Muscle layer of duodenum (tissue), 2 donors: ENCODE measurements at regions not wholly inside any gene's neighbourhood (a gene's known extent, or its start where the extent isn't known, plus 50 kb on each side); places are given as distances from the start of the nearest gene placed in this dataset.

Experiments used
- H3K27ac ChIP-seq: one replicate; pipeline ENCODE4 v1.7.0; 2013; ENCODE audit warnings: mild to moderate bottlenecking, low read length
- H3K27me3 ChIP-seq: one replicate; pipeline ENCODE4 v1.7.0; 2013; ENCODE audit warnings: low read depth, mild to moderate bottlenecking, control low read depth, low read length
- H3K36me3 ChIP-seq, 2 donors: one replicate each; pipeline ENCODE4 v1.7.0; 2013; ENCODE audit warnings: low read length in 2 of 2, control low read depth in 1 of 2, mild to moderate bottlenecking in 1 of 2; ENCODE audit not compliant: insufficient read depth in 2 of 2, control insufficient read depth in 1 of 2
- H3K4me1 ChIP-seq, 2 donors: one replicate each; pipeline ENCODE4 v1.7.0; 2013; ENCODE audit warnings: low read length in 2 of 2, mild to moderate bottlenecking in 2 of 2, control low read depth in 1 of 2, moderate library complexity in 1 of 2; ENCODE audit not compliant: insufficient read depth in 2 of 2, control insufficient read depth in 1 of 2
- H3K4me3 ChIP-seq, 2 donors: one replicate each; pipeline ENCODE4 v1.7.0; 2013; ENCODE audit warnings: low read length in 2 of 2, low read depth in 1 of 2, mild to moderate bottlenecking in 1 of 2
- H3K9me3 ChIP-seq, 2 donors: one replicate each; pipeline ENCODE4 v1.7.0; 2013; ENCODE audit warnings: low read length in 2 of 2, control low read depth in 1 of 2, mild to moderate bottlenecking in 1 of 2; ENCODE audit not compliant: control insufficient read depth in 1 of 2
- donor health status: healthy.

GRCh38 chr1:232413674-232414073, 216.3 kb downstream of the SIPA1L2 start:
- H3K27me3 ChIP-seq, result no peaks in the 10 kb centered on the region
- H3K4me1 ChIP-seq, result no peaks in the 10 kb centered on the region
- peaks cover 0 to 6% of the 10 kb centered on the region in 2 donors for H3K9me3 ChIP-seq
- no peak overlapping the region for H3K27ac ChIP-seq
- no peak overlapping the region for H3K4me3 ChIP-seq
- H3K36me3 ChIP-seq, result peaks cover 31 to 44% of the 10 kb centered on the region in 2 donors

DNA sequence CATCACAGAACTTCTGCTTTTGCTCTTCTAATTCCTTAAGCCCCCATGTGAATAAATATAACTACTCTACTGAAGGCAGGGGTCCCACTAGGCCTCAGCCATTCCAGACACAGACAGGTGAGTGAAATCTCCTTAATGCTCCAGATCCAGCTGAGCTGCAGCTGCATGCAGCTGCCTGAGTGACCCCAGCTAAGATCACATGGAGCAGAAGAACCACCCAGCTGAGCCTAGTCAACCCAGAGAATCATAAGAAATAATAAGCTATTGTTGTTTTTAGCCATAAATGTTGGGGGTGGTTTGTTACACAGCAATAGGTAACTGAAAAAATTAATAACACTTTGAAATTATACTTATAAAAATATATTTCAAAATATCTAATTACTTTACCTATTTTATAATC, 220.3 kb downstream of the SIPA1L2 start:
- no peaks in the 10 kb centered on the region for H3K4me1 ChIP-seq
- H3K27me3 ChIP-seq, result no peaks in the 10 kb centered on the region
- peaks cover 0 to 6% of the 10 kb centered on the region in 2 donors for H3K9me3 ChIP-seq
- no peak overlapping the region for H3K27ac ChIP-seq
- H3K36me3 ChIP-seq, result peaks cover 16 to 26% of the 10 kb centered on the region in 2 donors
- no peak overlapping the region for H3K4me3 ChIP-seq

DNA sequence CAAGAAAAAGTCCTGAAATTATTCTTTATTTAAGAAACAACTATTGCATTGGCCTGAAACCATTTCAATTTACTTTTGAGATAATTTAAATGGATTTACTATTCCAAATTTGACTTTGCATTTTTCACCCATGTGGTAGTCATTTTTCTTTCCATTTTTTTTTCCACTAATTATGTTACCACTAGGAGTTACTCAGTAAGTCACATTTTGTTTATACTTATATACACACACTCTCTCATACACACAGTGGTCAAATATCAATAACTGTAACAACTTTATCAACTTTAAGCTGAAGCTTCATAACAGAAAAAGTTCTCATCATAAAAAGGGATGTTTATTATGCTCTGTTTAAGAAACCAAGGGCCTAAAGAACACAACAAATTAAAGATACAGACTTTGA, 222.8 kb downstream of the SIPA1L2 start:
- H3K36me3 ChIP-seq, result peaks cover 9 to 27% of the 10 kb centered on the region in 2 donors
- no peak overlapping the region for H3K27ac ChIP-seq
- no peak overlapping the region for H3K4me3 ChIP-seq
- H3K4me1 ChIP-seq, result no peaks in the 10 kb centered on the region
- no peaks in the 10 kb centered on the region for H3K27me3 ChIP-seq
- H3K9me3 ChIP-seq, result peaks cover 0 to 6% of the 10 kb centered on the region in 2 donors

- Histone ChIP-seq H3K36me3 (peaks cover 15 to 29% of the 10 kb centered on the region in 2 donors), H3K27ac (no peak overlapping the region), H3K27me3 (no peaks in the 10 kb centered on the region), H3K4me1 (no peaks in the 10 kb centered on the region), H3K9me3 (peaks cover 0 to 6% of the 10 kb centered on the region in 2 donors), H3K4me3 (no peak overlapping the region)
These were observed 224.2 kb downstream of the SIPA1L2 start for GRCh38 chr1:232405781-232406180.

- peaks cover 15 to 29% of the 10 kb centered on the region in 2 donors for H3K36me3 ChIP-seq
- no peaks in the 10 kb centered on the region for H3K4me1 ChIP-seq
- H3K9me3 ChIP-seq, result peaks cover 0 to 6% of the 10 kb centered on the region in 2 donors
These were observed 224.8 kb downstream of the SIPA1L2 start for GRCh38 chr1:232404981-232405731.

DNA sequence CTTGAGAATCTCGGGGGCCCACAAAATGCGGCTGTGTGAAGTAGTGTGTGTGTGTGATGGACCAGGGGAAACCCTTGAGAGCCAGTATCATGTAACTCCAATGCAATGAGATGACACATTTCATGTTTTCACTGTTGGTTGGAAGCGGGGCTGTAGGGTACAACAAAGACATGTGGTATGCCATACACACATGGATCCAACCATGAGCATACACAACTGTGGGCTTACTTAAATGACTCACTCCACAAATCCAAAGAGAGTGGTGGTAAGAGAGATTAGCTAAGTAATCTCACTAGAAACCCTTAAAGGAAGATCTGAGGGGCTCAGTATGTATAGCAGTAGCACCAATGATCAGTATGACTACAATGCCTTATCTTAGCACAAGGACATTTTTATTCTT, 225.7 kb downstream of the SIPA1L2 start:
- Histone ChIP-seq H3K9me3 (peaks cover 0 to 1% of the 10 kb centered on the region in 2 donors), H3K36me3 (peaks cover 17 to 29% of the 10 kb centered on the region in 2 donors), H3K4me1 (no peaks in the 10 kb centered on the region)

More at GRCh38 chr1:232404981-232405731, 224.8 kb downstream of the SIPA1L2 start:
- no peaks in the 10 kb centered on the region for H3K27me3 ChIP-seq
- no peak overlapping the region for H3K27ac ChIP-seq
- H3K4me3 ChIP-seq, result no peak overlapping the region

DNA sequence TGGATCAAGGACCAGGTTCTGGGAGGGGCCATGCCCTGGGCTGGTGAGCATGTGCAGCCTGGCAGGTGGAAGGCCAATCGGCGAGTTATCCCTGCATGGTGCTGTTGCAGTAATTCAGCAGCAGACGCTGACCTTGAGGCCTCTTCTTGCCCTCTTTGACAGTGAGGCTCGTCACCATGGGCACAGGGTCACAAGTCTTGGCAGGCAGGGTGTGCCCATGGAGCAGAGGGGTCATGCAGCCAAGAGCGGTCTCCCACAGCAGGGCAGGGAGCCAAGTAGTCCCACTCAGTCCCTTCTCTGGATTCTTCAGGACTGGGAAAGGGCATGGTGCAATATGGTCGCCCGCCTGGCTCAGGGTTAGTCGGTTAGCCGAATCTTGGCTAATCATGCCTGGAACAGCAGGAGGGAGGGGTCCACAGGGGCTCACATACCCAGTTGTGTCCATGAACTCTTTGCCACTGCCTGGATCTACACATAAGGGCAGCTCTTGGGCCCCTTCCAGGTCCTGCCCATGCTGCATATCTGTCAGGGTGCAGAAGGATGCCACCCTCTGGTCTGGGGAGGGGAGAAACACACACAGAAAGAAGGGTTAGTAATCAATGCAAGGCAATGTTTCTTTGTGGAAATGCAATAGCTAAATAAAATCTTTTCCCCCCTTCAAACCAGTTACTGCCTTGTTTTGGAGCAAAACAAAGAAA, 226.8 kb downstream of the SIPA1L2 start:
- Histone ChIP-seq H3K27ac (no peak overlapping the region), H3K9me3 (no peaks in the 10 kb centered on the region), H3K4me1 (no peaks in the 10 kb centered on the region), H3K4me3 (no peak overlapping the region), H3K27me3 (no peaks in the 10 kb centered on the region), H3K36me3 (peaks cover 25 to 36% of the 10 kb centered on the region in 2 donors)

More for the DNA sequence above, 225.7 kb downstream of the SIPA1L2 start:
- Histone ChIP-seq H3K27me3 (no peaks in the 10 kb centered on the region), H3K4me3 (no peak overlapping the region), H3K27ac (no peak overlapping the region)

GRCh38 chr1:232398823-232399222, 231.1 kb downstream of the SIPA1L2 start:
- H3K27me3 ChIP-seq, result no peaks in the 10 kb centered on the region
- peaks cover 25 to 36% of the 10 kb centered on the region in 2 donors for H3K36me3 ChIP-seq
- H3K27ac ChIP-seq, result no peak overlapping the region
- H3K9me3 ChIP-seq, result no peaks in the 10 kb centered on the region
- no peaks in the 10 kb centered on the region for H3K4me1 ChIP-seq
- no peak overlapping the region for H3K4me3 ChIP-seq

DNA sequence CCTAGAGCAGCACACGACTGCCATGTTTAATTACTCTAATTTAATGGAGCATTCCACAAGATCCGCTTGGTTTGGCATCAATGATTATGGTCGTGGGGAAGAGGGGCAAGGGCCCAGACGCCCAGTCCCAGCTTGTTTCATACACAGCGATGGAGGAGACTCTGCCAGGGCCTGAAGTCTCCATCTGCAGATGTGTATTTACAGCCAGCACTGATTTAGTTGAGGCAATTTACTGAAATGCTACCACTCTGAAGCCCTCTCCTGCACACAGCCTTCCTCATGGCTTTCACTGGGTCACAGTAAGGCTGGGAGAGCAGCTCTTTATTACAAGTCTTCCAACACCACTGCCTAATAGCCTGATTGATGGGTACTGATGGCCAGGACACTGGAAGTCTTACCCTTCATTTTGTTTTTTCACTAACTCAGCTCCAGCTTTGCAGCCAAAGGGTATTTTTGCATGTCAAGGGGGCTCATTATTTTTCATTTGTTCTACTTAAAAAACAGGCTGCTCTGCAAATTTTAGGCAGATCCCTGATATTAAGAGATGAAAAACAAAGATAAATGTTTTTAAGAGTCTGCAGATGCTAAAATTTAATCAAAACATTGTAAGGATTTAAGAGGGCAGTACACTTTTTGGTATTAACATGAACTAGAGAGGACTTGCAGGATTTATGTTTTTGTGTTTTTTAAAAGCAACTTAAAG, 236.3 kb downstream of the SIPA1L2 start:
- Histone ChIP-seq H3K27ac (no peak overlapping the region), H3K36me3 (peaks cover 1 to 3% of the 10 kb centered on the region in 2 donors), H3K9me3 (no peaks in the 10 kb centered on the region), H3K4me3 (no peak overlapping the region), H3K4me1 (no peaks in the 10 kb centered on the region), H3K27me3 (no peaks in the 10 kb centered on the region)

GRCh38 chr1:232393010-232393409, 236.9 kb downstream of the SIPA1L2 start:
- Histone ChIP-seq H3K4me1 (no peaks in the 10 kb centered on the region), H3K4me3 (no peak overlapping the region), H3K9me3 (no peaks in the 10 kb centered on the region), H3K27me3 (no peaks in the 10 kb centered on the region), H3K36me3 (no peaks in the 10 kb centered on the region), H3K27ac (no peak overlapping the region)

GRCh38 chr1:232390590-232390989, 239.3 kb downstream of the SIPA1L2 start:
- H3K27me3 ChIP-seq, result no peaks in the 10 kb centered on the region
- H3K27ac ChIP-seq, result no peak overlapping the region
- H3K36me3 ChIP-seq, result no peaks in the 10 kb centered on the region
- no peak overlapping the region for H3K4me3 ChIP-seq
- no peaks in the 10 kb centered on the region for H3K9me3 ChIP-seq
- H3K4me1 ChIP-seq, result no peaks in the 10 kb centered on the region
